HepG2 (cell line): ENCODE measurements at regions not wholly inside any gene's neighbourhood (a gene's known extent, or its start where the extent isn't known, plus 50 kb on each side); places are given as distances from the start of the nearest gene placed in this dataset.

ENCODE experiments used
- ATAC-seq: fragments of 200-7000 bp; cut with Tn5 transposase; 3 replicates; pipeline ENCODE4 v1.9.1; 2020; ENCODE audit warnings: mild to moderate bottlenecking, moderate library complexity
- BruUV-seq: library from RNA; stranded (reverse); fragments of 400-500 nt; replicated peaks from 2 replicates; lab custom pipeline; 2021; lab: Mats Ljungman, UMichigan
- CTCF ChIA-PET: fragments of 300-600 bp; formaldehyde crosslinking; extraction: SDS; loops from one replicate; lab custom pipeline; 2021; ENCODE audit warnings: low total read pairs, inconsistent platforms, low intra/inter-chr PET ratio; lab: Yijun Ruan, JAX
- POLR2A ChIA-PET: fragments of 350-600 bp; sonication (Branson Sonifier 250); formaldehyde crosslinking; loops from one replicate; lab custom pipeline; 2020; ENCODE audit warnings: antibody characterized with exemption, inconsistent platforms; lab: Yijun Ruan, JAX
- DNase-seq: peaks from one replicate; pipeline ENCODE4 v3.0.0-alpha.2; 2015; ENCODE audit warnings: low spot score
- FAIRE-seq: peaks from 3 replicates; lab custom pipeline; 2011; peaks lifted over from hg19 to GRCh38; lab: Jason Lieb, UNC
- H2AFZ ChIP-seq: one replicate; pipeline ENCODE4 v1.6.1; 2011; ENCODE audit warnings: low read length, inconsistent platforms
- H3K27ac ChIP-seq: fragments of 300-600 bp; 3 replicates; pipeline ENCODE4 v1.8.0; 2011; ENCODE audit warnings: mixed run types, mild to moderate bottlenecking, mixed read lengths, low read length, inconsistent platforms; ENCODE audit not compliant: insufficient read depth; ENCODE audit errors: extremely low read length
- H3K27me3 ChIP-seq, 2 experiments: fragments of 200-600 bp in 1 of 2; 2 replicates in 1 of 2; 3 replicates in 1 of 2; pipeline versions ENCODE4 v1.6.0 to v1.8.0; 2011; ENCODE audit warnings: low read length in 2 of 2, mild to moderate bottlenecking in 2 of 2, moderate library complexity in 2 of 2, inconsistent platforms in 1 of 2; ENCODE audit not compliant: insufficient read depth in 2 of 2, control insufficient read depth in 1 of 2
- H3K36me3 ChIP-seq, 2 experiments: fragments of 200-600 bp in 1 of 2; replicated peaks in 1 of 2; 2 replicates in 1 of 2; 3 replicates in 1 of 2; pipeline versions ENCODE4 v1.5.1 to v1.8.0; 2011; ENCODE audit warnings: low read length in 2 of 2, inconsistent platforms in 1 of 2; ENCODE audit not compliant: insufficient read depth in 2 of 2, control insufficient read depth in 1 of 2
- H3K4me1 ChIP-seq: 2 replicates; pipeline ENCODE4 v1.5.1; 2012; ENCODE audit warnings: low read length, inconsistent platforms; ENCODE audit not compliant: insufficient read depth
- H3K4me2 ChIP-seq: 2 replicates; pipeline ENCODE4 v1.6.0; 2011; ENCODE audit warnings: low read depth, low read length, inconsistent platforms
- H3K4me3 ChIP-seq, 3 experiments: fragments of 200-600 bp in 1 of 3; sonication (generic), shearing (Covaris generic) in 1 of 3; replicated peaks in 1 of 3; 2 replicates each; pipeline ENCODE4 v1.5.1; 2011 to 2016; ENCODE audit warnings: low read length in 3 of 3, inconsistent platforms in 2 of 3, low read depth in 2 of 3, mild to moderate bottlenecking in 2 of 3, control low read depth in 1 of 3, mixed read lengths in 1 of 3; ENCODE audit not compliant: insufficient read depth in 1 of 3
- H3K79me2 ChIP-seq: one replicate; pipeline ENCODE4 v1.6.1; 2011; ENCODE audit warnings: low read length, inconsistent platforms; ENCODE audit not compliant: insufficient read depth
- H3K9ac ChIP-seq: 2 replicates; pipeline ENCODE4 v1.6.0; 2011; ENCODE audit warnings: mild to moderate bottlenecking, low read depth, low read length, inconsistent platforms; ENCODE audit not compliant: insufficient read depth
- H3K9me3 ChIP-seq: 2 replicates; pipeline ENCODE4 v1.5.1; 2012; ENCODE audit warnings: mild to moderate bottlenecking, low read length
- H4K20me1 ChIP-seq: 2 replicates; pipeline ENCODE4 v1.6.0; 2011; ENCODE audit warnings: inconsistent platforms, mild to moderate bottlenecking, low read length, moderate library complexity; ENCODE audit not compliant: insufficient read depth
- CENPT ChIP-seq: sonication (generic); formaldehyde crosslinking; IDR thresholded peaks from 2 replicates; pipeline ENCODE4 v1.8.0; 2022; ENCODE audit warnings: low read depth, mild to moderate bottlenecking, moderate library complexity, missing genetic modification reagents
- GABPB1 ChIP-seq: IDR thresholded peaks from 2 replicates; pipeline ENCODE4 v1.6.1; 2016; ENCODE audit warnings: mild to moderate bottlenecking, missing genetic modification reagents, moderate library complexity, missing compliant biosample characterization
- KLF15 ChIP-seq: sonication (generic); formaldehyde crosslinking; IDR thresholded peaks from 2 replicates; pipeline ENCODE4 v1.8.1; 2023; ENCODE audit warnings: borderline replicate concordance, mild to moderate bottlenecking, inconsistent platforms, missing genetic modification reagents, mixed read lengths
- MAZ ChIP-seq, 2 experiments: sonication (generic) in 1 of 2; formaldehyde crosslinking in 1 of 2; IDR thresholded peaks; 2 replicates each; pipeline versions ENCODE4 v1.5.0 to v1.6.1; 2012 to 2020; ENCODE audit warnings: low read depth in 2 of 2, mild to moderate bottlenecking in 2 of 2, borderline replicate concordance in 1 of 2, improper control_type of control experiment in 1 of 2, low read length in 1 of 2, missing genetic modification reagents in 1 of 2, moderate library complexity in 1 of 2
- NFE2 ChIP-seq: sonication (generic); formaldehyde crosslinking; IDR thresholded peaks from 2 replicates; pipeline ENCODE4 v1.4.0; 2020; ENCODE audit warnings: missing genetic modification reagents
- NFYB ChIP-seq: sonication (generic); formaldehyde crosslinking; IDR thresholded peaks from 2 replicates; pipeline ENCODE4 v1.4.0; 2020; ENCODE audit warnings: missing genetic modification reagents
- RAD21 ChIP-seq: fragments of 450-650 bp; formaldehyde crosslinking; IDR thresholded peaks from 2 replicates; pipeline ENCODE4 v1.5.0; 2020; ENCODE audit warnings: mild to moderate bottlenecking
- RFXANK ChIP-seq: IDR thresholded peaks from 2 replicates; pipeline ENCODE4 v1.6.1; 2016
- SMC3 ChIP-seq: IDR thresholded peaks from 2 replicates; pipeline ENCODE4 v1.6.1; 2011; ENCODE audit warnings: low read length, improper control_type of control experiment
- SNAPC2 ChIP-seq: sonication (generic); formaldehyde crosslinking; IDR thresholded peaks from 2 replicates; pipeline ENCODE4 v1.8.1; 2022; ENCODE audit warnings: mild to moderate bottlenecking, missing genetic modification reagents
- STAG1 ChIP-seq: sonication (generic); formaldehyde crosslinking; IDR thresholded peaks from 2 replicates; pipeline ENCODE4 v1.4.0; 2020; ENCODE audit warnings: missing genetic modification reagents
- ZNF143 ChIP-seq: sonication (generic); formaldehyde crosslinking; IDR thresholded peaks from 2 replicates; pipeline ENCODE4 v1.4.0; 2020; ENCODE audit warnings: missing genetic modification reagents
- ZNF703 ChIP-seq: sonication (generic); formaldehyde crosslinking; IDR thresholded peaks from 2 replicates; pipeline ENCODE4 v1.5.1; 2020; ENCODE audit warnings: missing genetic modification reagents, mild to moderate bottlenecking, moderate library complexity, borderline replicate concordance
- WGBS: methylation state at CpG from one replicate; pipeline ENCODE4 v1.1.6; 2017; ENCODE audit warnings: low lambda C conversion rate; 5-methylcytosine and 5-hydroxymethylcytosine counted together
- in situ Hi-C: cut with HindIII; loops from 2 replicates; pipeline ENCODE4 v1.10.0; 2017; ENCODE audit warnings: low pct_unique_long_range_greater_than_20kb; ENCODE audit not compliant: extremely low pct_ligation_motif_present
- intact Hi-C: fragments of 100-400 bp; cut with micrococcal nuclease; formaldehyde crosslinking; loops from one replicate; pipeline ENCODE4 v1.10.0; 2022; ENCODE audit not compliant: unreplicated experiment
- TF ChIP-seq, protein P1 (sequence below): IDR thresholded peaks from 2 replicates; pipeline ENCODE4 v1.6.1; 2016; ENCODE audit warnings: low read depth, missing genetic modification reagents, missing compliant biosample characterization
- TF ChIP-seq, protein P2 (sequence below): sonication (generic); formaldehyde crosslinking; IDR thresholded peaks from 2 replicates; pipeline ENCODE4 v1.5.0; 2020; ENCODE audit warnings: mild to moderate bottlenecking, missing genetic modification reagents, moderate library complexity

DNA sequence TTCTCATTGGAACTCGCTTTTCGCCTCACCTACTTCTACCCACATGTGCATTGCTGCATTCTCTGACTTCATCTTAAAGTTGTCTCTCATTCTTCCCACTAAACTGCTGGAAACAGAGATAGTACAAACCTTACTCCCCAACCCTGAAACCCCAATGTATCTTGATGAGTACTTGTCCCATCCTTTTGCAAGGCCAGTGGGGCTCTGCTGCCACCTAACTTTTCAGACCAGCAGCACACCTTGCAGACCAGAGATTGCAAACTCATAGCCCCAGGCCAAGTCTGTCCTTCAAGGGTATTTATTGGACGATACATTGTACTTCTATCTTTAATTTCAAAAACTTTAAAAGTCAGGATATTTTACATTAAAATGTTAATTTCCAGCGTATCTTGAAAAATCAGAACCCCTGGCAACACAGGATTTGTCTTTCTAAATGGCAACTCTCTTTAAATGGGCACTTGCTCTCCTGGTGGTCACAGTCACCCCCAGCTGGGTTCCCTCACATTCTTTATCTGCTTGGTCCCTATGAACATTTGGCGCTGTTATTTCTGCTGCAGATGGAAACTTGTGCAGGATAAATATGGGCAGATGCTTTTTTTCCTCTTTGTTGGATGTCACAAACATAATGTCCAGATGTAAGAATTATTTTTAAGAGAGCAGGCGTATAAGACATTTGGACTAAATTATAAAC is 83.9 kb downstream of the SOD2 start:
- Histone ChIP-seq H4K20me1 (no peaks in the 10 kb centered on the region), H3K27ac (no peak overlapping the region)
- TF ChIP-seq ZNF143 (CRISPR knock-in tag) (no peak), ZNF703 (no peak), MAZ (IDR thresholded peaks at IDR 0.05; ENCODE audit: borderline replicate concordance, low read depth, low read length) (no peak), MAZ (CRISPR knock-in tag; IDR thresholded peaks at IDR 0.05; ENCODE audit: low read depth) (no peak), SNAPC2 (CRISPR knock-in tag) (no peak), STAG1 (CRISPR knock-in tag) (peak; percentile 88), NFE2 (CRISPR knock-in tag) (no peak), NFYB (CRISPR knock-in tag) (no peak), KLF15 (CRISPR knock-in tag) (no peak), GABPB1 (CRISPR knock-in tag) (no peak), CENPT (CRISPR knock-in tag) (no peak), RFXANK (CRISPR knock-in tag) (no peak), RAD21 (CRISPR knock-in tag) (peak; percentile 52), SMC3 (peak; percentile 37; the same call in 1 of the 2 replicates)
- TF ChIP-seq, protein P1, sequence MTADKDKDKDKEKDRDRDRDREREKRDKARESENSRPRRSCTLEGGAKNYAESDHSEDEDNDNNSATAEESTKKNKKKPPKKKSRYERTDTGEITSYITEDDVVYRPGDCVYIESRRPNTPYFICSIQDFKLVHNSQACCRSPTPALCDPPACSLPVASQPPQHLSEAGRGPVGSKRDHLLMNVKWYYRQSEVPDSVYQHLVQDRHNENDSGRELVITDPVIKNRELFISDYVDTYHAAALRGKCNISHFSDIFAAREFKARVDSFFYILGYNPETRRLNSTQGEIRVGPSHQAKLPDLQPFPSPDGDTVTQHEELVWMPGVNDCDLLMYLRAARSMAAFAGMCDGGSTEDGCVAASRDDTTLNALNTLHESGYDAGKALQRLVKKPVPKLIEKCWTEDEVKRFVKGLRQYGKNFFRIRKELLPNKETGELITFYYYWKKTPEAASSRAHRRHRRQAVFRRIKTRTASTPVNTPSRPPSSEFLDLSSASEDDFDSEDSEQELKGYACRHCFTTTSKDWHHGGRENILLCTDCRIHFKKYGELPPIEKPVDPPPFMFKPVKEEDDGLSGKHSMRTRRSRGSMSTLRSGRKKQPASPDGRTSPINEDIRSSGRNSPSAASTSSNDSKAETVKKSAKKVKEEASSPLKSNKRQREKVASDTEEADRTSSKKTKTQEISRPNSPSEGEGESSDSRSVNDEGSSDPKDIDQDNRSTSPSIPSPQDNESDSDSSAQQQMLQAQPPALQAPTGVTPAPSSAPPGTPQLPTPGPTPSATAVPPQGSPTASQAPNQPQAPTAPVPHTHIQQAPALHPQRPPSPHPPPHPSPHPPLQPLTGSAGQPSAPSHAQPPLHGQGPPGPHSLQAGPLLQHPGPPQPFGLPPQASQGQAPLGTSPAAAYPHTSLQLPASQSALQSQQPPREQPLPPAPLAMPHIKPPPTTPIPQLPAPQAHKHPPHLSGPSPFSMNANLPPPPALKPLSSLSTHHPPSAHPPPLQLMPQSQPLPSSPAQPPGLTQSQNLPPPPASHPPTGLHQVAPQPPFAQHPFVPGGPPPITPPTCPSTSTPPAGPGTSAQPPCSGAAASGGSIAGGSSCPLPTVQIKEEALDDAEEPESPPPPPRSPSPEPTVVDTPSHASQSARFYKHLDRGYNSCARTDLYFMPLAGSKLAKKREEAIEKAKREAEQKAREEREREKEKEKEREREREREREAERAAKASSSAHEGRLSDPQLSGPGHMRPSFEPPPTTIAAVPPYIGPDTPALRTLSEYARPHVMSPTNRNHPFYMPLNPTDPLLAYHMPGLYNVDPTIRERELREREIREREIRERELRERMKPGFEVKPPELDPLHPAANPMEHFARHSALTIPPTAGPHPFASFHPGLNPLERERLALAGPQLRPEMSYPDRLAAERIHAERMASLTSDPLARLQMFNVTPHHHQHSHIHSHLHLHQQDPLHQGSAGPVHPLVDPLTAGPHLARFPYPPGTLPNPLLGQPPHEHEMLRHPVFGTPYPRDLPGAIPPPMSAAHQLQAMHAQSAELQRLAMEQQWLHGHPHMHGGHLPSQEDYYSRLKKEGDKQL (CRISPR knock-in tag): no peak
- TF ChIP-seq, protein P2, sequence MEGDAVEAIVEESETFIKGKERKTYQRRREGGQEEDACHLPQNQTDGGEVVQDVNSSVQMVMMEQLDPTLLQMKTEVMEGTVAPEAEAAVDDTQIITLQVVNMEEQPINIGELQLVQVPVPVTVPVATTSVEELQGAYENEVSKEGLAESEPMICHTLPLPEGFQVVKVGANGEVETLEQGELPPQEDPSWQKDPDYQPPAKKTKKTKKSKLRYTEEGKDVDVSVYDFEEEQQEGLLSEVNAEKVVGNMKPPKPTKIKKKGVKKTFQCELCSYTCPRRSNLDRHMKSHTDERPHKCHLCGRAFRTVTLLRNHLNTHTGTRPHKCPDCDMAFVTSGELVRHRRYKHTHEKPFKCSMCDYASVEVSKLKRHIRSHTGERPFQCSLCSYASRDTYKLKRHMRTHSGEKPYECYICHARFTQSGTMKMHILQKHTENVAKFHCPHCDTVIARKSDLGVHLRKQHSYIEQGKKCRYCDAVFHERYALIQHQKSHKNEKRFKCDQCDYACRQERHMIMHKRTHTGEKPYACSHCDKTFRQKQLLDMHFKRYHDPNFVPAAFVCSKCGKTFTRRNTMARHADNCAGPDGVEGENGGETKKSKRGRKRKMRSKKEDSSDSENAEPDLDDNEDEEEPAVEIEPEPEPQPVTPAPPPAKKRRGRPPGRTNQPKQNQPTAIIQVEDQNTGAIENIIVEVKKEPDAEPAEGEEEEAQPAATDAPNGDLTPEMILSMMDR (CRISPR knock-in tag): peak; percentile 82
- TF ChIP-seq, all 625 proteins: peak for 4
- Histone ChIP-seq H3K79me2 (no peaks in the 10 kb centered on the region), H3K4me1 (no peaks in the 10 kb centered on the region), H3K4me3 (no peak overlapping the region), H3K27me3 (0 out of 5 replicates have a peak, but pooled peaks cover 0 to 7% of the 10 kb centered on the region in 2 experiments), H3K9me3 (no peaks in the 10 kb centered on the region), H3K4me2 (no peak overlapping the region), H3K36me3 (no peaks in the 10 kb centered on the region), H2AFZ (no peak overlapping the region), H3K9ac (no peak overlapping the region)
- no TSS peak for BruUV-seq
- ATAC-seq (peak; percentile 94), FAIRE-seq (peak; percentile 86), DNase-seq (peak; percentile 47)
- ChIA-PET POLR2A (no interaction called here), CTCF (interaction anchor here (1.2 to 1.3 kb wide), 2 partner anchors 356 to 391 kb away, joined by 5 to 6 read pairs; no protein-coding TSS in a partner anchor)
- intact Hi-C loops: loop anchor here (1.0 kb wide), 1 partner anchor 435 kb away; no protein-coding TSS in a partner anchor
- in situ Hi-C loops: loop anchor here (25.0 kb wide), 1 partner anchor 397 kb away; no protein-coding TSS in a partner anchor
- 28% methylated on average over 6 of the region's 6 CpGs for WGBS
